ENCODE measurements at regions not wholly inside any gene's neighbourhood (a gene's known extent, or its start where the extent isn't known, plus 50 kb on each side); places are given as distances from the start of the nearest gene placed in this dataset.

DNA sequence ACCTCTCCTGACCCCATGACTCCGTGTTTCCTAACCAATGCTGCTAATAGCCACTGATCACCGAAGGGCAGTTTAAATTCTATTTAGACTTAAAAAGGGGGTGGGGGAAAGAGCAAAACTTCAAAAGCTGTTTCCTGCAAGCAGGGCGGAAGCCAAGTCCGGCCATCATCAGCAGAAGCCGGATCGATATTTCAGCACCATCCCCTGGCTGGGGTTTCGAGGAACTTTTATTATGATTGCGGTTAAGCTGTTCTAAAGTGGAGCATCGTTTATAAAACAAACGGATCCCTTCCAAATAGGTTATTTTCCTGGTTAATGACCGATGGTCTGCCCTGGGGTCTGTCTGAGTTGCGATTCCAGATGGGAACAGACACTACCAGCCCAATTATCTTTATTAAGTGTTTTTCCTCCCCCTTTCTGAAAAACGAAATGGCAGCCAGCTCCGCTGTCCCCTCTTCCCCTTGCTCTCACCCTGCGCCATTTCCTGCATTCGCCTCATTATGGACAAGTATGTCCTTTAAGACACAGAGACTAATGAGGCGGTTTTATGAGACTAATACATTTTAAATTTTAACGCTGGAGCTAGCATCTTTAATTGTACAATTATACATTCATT is 76.1 kb upstream of the IRX3 start:
- no peak for DNase-seq (ENCODE audit: low spot score)

DNA sequence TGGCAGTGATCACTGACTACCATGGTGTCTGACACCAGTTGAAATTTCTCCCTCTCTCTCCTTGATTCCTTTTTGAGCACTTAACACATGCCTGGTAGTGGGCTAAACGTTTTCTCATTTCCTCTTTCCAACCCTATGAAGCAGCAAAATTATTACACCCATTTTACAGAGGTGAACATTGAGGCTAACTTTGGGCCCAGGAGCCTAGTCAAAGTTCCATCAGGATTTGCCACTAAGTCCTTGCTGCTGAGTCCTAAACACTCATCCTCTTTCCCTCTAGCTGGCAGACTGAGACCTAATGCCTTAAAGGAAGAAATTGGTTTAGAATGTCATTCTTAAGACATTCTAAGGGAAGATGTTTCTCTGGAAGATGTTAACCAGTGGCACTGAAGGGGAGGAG is 74.7 kb upstream of the IRX3 start:
- no peak for DNase-seq (ENCODE audit: low spot score)

DNA sequence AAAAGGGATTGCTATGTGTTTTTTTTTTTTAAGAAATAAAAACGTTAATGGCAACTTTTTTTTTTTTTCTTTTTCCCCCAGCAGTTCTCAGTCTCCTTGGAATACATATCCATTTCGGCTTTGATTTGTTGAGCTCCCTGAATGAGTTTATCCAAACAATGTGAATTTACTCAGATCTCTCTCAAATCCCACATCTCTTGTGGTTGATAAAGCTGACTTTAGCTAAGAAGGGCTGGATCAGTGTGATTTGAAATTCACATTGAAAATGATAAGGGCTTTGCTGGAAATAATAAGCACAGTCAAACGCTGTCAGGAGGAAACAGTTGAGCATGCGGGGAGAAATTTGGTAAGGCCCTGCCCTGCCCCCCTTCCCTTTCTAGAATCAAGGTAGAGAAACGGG is 74.1 kb upstream of the IRX3 start:
- DNase-seq (ENCODE audit: low spot score), result no peak

DNA sequence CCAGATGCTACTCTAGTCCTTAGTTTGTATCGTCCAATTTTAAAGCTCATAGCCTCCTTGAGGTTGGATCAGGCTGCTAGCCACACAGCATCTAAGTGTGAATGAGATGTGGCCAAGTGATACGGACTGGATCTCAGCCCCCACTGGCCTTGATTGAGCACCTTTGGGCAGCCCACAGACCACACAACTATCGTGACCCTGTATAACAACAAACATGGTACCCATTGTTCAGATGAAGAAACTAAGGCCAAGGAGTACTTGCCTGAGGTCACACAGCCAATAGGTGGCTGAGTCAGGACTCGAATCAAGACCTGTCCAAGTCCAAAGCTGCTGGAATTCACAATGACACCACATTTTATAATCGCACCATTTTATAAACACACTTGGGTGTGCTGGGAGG is 73.0 kb upstream of the IRX3 start:
- DNase-seq (ENCODE audit: low spot score), result no peak

DNA sequence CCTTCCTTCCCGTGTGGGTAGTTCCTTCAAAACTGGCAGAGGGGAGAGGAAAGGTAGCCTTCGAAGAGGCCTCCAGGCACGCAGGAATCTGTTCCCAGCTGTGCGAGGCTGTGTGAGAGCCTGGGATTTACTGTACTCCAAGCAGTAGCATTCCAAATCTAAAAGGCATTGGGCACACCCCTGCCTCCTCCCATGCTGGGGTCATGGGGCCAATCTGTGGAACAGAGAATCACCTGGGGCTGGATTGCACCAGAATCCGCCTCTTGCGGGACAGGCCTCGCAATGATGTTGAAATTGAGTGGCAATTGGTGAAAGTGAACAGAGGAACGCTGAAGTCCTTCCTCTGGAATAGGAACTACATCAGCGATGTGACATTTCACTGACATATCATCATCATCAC is 72.5 kb upstream of the IRX3 start:
- DNase-seq (ENCODE audit: low spot score), result peak; percentile 42

DNA sequence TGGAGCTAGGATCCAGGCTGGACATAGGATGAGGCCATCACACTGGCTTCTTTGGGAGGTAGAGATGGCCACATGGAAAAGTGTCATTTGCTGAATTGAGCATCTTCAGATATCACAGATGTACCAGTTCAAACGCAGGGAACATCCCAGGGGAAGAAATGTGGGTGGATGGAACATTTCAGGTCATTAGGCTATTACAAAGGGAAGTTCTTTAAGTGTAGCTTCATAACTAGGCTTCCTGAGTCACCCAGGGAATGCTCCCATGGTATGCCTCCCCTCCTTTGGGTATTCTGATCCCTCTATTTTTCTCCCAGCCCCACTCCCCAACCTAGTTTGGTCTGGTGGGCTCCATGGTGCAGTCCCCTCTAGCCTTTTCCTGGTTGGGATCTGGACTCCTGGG is 69.8 kb upstream of the IRX3 start:
- DNase-seq (ENCODE audit: low spot score), result no peak

DNA sequence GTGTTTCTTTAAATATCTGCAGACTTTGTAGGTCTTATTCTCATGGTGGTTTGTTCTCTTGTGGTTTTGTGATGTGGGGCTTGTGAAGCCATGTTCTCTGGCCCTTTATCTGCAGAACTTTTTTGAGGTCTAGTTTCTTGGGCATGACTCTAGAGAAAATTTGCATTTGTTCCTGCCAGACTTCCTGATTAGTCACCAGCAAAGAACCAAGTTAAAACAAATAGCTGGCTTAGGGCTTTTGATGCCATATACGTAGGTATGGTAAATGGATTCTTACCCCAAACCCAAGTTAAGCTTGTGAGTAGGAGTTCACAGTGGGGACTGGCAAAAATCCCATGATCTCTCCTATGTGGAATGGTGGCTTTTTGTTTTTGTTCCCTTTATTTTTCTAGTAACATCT is 68.7 kb upstream of the IRX3 start:
- DNase-seq (ENCODE audit: low spot score), result no peak

DNA sequence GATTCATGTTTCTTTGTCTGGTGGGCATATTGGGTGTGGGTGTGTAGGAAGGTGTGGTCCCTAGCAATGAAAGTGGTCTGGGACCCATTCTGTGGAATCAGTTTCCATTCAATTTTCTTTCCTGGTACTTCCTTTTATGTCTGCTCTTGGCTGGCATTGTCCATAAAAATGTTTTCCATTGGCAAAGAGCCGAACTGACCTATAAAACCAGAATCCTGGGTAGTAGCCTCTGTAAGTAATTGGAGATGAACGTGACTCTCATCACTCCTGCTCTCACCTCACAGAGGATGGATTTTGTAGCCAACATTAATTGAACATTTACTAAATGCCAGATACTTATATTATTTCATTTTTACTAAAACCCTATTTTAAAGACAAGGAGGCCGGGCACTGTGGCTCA is 66.5 kb upstream of the IRX3 start:
- DNase-seq (ENCODE audit: low spot score), result no peak

DNA sequence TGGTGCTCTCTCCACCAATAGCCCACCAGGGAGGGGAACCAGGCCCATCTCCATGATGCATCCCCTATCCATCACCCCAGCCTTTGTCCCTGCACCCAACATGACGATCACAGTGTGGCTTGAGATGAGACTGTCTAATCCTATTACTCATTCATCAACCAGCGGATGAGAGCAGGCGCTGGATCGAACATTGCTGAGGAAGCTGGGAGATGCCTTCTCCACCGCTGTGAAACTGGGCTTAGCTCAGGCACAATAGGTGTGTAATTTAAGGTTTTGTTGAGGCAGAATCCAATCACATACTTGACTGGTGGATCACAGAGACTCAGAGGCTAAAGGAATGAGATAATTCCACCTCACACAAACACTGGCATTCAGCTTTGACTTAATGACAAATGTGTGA is 64.6 kb upstream of the IRX3 start:
- DNase-seq (ENCODE audit: low spot score), result no peak

DNA sequence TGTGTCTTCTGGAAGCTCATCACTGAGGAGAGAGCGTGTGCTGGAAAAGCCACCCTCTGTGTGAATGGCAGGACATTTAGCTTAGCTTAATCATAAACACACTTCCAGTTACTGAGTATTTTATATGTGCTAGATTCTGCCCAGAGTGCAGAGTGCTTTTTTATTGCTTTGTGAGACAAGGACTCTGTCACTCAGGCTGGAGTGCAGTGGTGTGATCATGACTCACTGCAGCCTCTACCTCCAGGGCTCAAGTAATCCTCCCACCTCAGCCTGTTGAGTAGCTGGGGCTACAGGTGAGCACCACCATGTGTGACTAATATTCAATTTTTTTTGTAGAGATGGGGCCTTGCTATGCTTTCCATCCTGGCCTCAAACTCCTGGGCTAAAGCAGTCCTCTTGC is 61.4 kb upstream of the IRX3 start:
- DNase-seq (ENCODE audit: low spot score), result no peak

DNA sequence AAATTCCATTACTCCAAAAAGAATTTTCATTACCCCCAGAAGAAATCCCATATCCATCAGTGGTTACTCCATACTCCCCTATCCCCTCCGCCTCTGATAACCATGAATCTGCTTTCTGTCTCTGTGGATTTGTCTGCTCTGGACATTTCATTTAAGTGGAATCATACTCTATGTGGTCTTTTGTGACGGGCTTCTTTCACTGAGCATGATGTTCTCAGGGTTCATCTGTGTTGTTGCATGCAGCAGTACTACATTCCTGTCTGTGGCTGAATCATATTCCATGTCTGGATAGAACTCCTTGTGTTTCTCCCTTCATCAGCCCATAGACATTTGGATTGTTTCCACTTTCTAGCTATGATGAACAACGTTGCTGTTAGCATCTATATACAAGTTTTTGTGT is 59.5 kb upstream of the IRX3 start:
- DNase-seq (ENCODE audit: low spot score), result no peak

DNA sequence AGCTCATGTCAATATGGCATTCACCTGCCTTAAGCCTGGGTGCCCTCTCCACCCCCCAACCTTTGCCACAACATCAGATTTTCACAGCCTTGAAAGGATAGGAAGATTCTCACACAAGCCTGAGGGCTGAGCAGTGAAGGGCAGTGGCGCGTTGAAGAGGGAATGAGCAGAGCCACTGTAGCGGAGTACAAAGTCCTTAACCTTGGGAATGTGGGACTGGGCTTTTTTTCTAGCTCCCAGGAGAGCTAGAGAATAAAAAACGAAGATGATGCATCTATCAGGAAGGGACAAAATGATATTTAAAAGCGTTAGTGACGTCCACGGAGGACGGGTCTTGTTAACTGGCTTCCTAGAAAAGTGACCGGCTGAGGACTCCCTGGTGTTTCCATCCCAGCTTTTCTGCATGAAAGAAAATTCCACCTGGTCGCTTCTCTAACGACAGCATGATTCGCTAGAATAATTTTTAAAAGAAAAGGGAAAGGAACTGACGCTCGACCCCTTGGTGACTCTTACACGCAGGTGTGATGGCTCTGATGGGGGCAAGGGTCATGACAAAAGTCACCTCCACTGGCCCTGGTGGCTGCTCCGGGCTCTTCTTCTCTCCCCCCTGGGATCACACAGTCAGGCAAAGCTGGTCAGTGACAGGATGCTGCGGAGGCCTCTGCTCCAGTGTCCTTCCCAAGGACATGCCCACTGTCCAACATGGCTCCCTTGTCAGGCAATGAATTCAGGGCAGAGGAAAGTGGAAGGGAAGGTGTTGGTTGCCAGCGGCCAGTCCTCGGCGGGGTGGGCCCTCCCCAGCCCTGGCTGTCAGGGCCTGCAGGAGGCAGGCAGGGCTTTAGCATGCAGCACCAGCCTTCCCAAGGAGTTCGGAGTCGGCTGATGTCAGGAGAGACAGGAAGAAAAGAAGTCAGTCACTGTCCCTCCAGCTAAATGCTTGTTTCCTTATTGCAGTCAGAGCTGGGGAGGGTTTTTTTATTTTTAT is 58.4 kb upstream of the IRX3 start:
- no peak for DNase-seq (ENCODE audit: low spot score)

DNA sequence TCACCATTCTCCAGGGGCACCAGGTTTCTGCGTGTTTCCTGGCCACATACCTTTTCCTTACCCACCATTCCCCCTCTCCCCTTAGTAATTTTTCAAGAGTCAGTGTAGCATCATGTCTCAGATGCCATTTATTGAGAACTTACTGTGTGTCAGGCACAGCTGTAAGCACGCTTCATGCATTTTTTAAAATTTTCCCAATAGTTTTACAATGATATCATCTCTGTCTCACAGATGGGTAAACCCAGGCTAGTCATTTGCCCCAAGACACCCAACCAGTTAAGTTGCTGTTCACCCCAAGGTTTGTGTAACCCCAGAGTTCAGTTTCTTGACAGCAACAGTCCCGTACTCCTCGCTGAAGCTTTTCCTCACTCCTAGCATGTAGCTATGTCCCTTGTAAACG is 56.4 kb upstream of the IRX3 start:
- DNase-seq (ENCODE audit: low spot score), result no peak

DNA sequence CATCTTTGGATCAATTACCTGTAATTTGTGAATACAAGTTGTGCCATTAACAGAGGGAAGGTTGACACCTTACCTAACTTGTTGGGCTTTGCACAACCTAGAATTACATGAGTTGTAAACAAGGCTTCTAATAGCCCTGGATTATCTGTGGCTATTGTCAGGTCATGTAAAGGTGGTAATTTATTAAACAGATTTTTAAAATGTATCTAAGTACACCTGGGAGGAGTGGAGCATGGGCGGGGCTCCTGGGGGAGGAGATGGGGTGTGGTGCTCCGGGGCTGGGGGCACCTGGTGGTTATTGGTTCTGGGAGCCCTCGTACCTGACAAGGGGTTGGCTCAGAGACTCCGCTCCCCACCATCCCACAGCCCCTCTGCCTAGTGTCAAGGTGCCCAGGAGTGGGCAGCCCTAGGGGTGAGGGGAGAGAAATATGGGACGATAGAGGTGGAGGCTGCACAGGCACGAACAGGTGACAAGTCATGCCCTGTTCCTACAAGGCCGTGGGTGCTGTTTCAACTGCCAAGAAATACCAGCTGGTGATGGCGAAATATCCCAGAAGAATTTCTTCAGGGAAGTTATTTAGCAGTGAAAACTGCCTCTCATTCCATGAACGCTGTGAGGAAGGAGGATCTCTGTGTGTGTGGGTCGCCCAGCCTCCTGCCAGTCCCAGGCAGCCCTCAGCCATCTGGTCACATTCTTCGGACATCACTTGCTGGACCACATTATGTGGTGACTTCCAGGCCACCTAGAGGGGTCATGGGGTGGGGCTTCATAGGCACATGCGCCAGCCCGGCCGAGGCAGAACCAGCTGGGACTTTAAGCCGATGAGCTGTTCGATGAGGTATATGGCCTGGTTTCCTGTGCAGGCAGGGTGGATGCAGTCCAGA is 55.5 kb upstream of the IRX3 start:
- DNase-seq (ENCODE audit: low spot score), result no peak

DNA sequence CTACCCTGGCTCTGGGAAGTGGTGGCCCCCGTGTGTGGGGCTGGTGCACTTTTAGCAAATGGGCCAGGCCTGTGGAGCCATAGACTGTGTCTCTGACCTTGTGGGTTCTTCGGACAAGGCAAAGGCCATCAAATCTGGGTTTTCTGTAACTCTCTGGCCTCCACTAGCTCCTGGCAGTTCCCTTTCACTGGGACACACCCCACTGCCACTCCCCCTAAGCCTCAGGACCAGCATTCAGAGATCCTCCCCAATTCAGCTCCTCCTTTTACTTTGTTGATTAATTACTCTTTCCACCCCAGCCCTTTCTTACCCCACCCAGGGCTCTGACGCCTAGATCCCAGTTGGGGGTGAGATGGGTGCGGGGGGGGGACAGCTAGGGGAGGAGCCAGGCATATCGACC is 53.9 kb upstream of the IRX3 start:
- DNase-seq (ENCODE audit: low spot score), result no peak

DNA sequence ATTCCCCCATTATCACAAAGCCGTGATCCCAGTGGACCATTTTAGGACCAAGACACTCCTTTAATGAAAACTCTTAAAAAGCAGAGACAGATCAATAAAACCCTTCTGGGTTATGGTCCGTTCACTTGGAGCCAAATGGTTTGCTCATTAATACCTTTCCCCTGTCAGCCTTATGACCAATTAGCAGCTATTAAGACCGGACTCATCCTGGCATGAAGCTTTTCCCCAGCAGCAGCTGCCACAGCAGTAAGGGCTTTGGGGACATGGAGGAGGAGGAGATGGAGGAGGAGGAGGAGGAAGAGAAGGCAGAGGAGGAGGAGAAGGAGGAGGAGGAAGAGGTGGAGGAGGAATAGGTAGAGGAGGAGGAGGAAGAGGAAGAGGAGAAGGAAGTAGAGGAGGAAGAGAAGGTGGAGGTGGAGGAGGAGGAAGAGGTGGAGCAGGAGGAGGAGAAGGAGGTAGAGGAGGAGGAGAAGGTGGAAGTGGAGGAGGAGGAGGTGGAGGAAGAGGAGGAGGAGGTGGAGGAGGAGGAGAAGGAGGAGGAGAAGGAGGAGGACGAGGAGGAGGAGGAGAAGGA is 50.1 kb upstream of the IRX3 start:
- DNase-seq (ENCODE audit: low spot score), result no peak
